Ovary (tissue), 3 donors: ENCODE measurements at regions not wholly inside any gene's neighbourhood (a gene's known extent, or its start where the extent isn't known, plus 50 kb on each side); places are given as distances from the start of the nearest gene placed in this dataset.

Experiments used
- CTCF ChIP-seq, 3 donors: fragments of 450-650 bp in 2 of 3; fragments of 200-600 bp in 1 of 3; IDR thresholded peaks; one replicate each; pipeline versions ENCODE4 v1.5.1 to v1.8.0; 2016 to 2022; ENCODE audit warnings: antibody characterized with exemption in 3 of 3, mild to moderate bottlenecking in 1 of 3
- EP300 ChIP-seq: sonication (generic); formaldehyde crosslinking; IDR thresholded peaks from one replicate; pipeline ENCODE4 v1.6.1; 2017; ENCODE audit warnings: antibody characterized with exemption
- donor health status: DM: no; HTN: no; CAD: no.

GRCh38 chr13:67372868-67373464 lies 142.8 kb upstream of the PCDH9 start:
- no peak for TF ChIP-seq EP300
- no peak for TF ChIP-seq CTCF (IDR thresholded peaks at IDR 0.05)
